Caco-2 (cell line): ENCODE measurements at regions not wholly inside any gene's neighbourhood (a gene's known extent, or its start where the extent isn't known, plus 50 kb on each side); places are given as distances from the start of the nearest gene placed in this dataset.

Experiments used
- BruUV-seq: library from RNA; stranded (reverse); fragments of 400-500 nt; replicated peaks from 2 replicates; lab custom pipeline; 2021; lab: Mats Ljungman, UMichigan
- CTCF ChIA-PET: fragments of 300-600 bp; sonication (Branson Sonifier 250); formaldehyde crosslinking; loops from one replicate; lab custom pipeline; 2022; ENCODE audit warnings: antibody characterized with exemption; lab: Charles Lee
- POLR2A ChIA-PET: fragments of 300-600 bp; sonication (Branson Sonifier 250); formaldehyde crosslinking; loops from one replicate; lab custom pipeline; 2022; ENCODE audit warnings: antibody characterized with exemption; lab: Charles Lee
- DNase-seq, 2 experiments: peaks; one replicate each; pipeline versions ENCODE4 v3.0.0 to v3.0.0-alpha.2; 2020 to 2022
- H3K27me3 ChIP-seq: replicated peaks from 2 replicates; pipeline ENCODE4 v1.6.0; 2011; ENCODE audit warnings: low read length; ENCODE audit not compliant: control insufficient read depth, insufficient read depth
- H3K36me3 ChIP-seq: 2 replicates; pipeline ENCODE4 v1.5.1; 2011; ENCODE audit warnings: low read length; ENCODE audit not compliant: control insufficient read depth, insufficient read depth
- H3K4me1 ChIP-seq: fragments of 250-450 bp; sonication (Bioruptor Pico); 2 replicates; pipeline ENCODE4 v1.5.1; 2020; ENCODE audit warnings: mild to moderate bottlenecking
- H3K4me3 ChIP-seq: 2 replicates; pipeline ENCODE4 v1.5.1; 2011; ENCODE audit warnings: low read depth, mild to moderate bottlenecking, control low read depth, low read length
- H3K9me3 ChIP-seq: fragments of 250-450 bp; sonication (Bioruptor Pico); 2 replicates; pipeline ENCODE4 v1.5.1; 2020; ENCODE audit warnings: mild to moderate bottlenecking, moderate library complexity
- H3K27ac Mint-ChIP-seq: one replicate; pipeline ENCODE4 v1.8.0; 2022; ENCODE audit warnings: mixed read lengths; ENCODE audit not compliant: unreplicated experiment
- H3K27me3 Mint-ChIP-seq: one replicate; pipeline ENCODE4 v1.8.0; 2022; ENCODE audit warnings: mixed read lengths; ENCODE audit not compliant: insufficient read depth, unreplicated experiment
- H3K36me3 Mint-ChIP-seq: one replicate; pipeline ENCODE4 v1.8.0; 2022; ENCODE audit warnings: mild to moderate bottlenecking, mixed read lengths; ENCODE audit not compliant: insufficient read depth, unreplicated experiment
- H3K4me1 Mint-ChIP-seq: one replicate; pipeline ENCODE4 v1.8.0; 2022; ENCODE audit warnings: low read depth, mixed read lengths; ENCODE audit not compliant: unreplicated experiment
- H3K4me3 Mint-ChIP-seq: one replicate; pipeline ENCODE4 v1.8.0; 2022; ENCODE audit warnings: mild to moderate bottlenecking, moderate library complexity, mixed read lengths; ENCODE audit not compliant: unreplicated experiment
- H3K9me3 Mint-ChIP-seq: one replicate; pipeline ENCODE4 v1.8.0; 2022; ENCODE audit warnings: mixed read lengths; ENCODE audit not compliant: unreplicated experiment
- intact Hi-C: fragments of 100-400 bp; cut with micrococcal nuclease; formaldehyde crosslinking; loops from one replicate; pipeline ENCODE4 v1.10.0; 2022; ENCODE audit not compliant: unreplicated experiment
- TF ChIP-seq, protein P1 (sequence below), 2 experiments: fragments of 200-600 bp in 1 of 2; IDR thresholded peaks; 1 replicate in 1 of 2; 2 replicates in 1 of 2; pipeline versions ENCODE4 v1.5.1 to v1.8.0; 2011 to 2022; ENCODE audit warnings: antibody characterized with exemption in 1 of 2, control low read depth in 1 of 2, inconsistent platforms in 1 of 2, low read depth in 1 of 2, low read length in 1 of 2, mild to moderate bottlenecking in 1 of 2, moderate library complexity in 1 of 2; ENCODE audit not compliant: insufficient read depth in 1 of 2, severe bottlenecking in 1 of 2, unreplicated experiment in 1 of 2

DNA sequence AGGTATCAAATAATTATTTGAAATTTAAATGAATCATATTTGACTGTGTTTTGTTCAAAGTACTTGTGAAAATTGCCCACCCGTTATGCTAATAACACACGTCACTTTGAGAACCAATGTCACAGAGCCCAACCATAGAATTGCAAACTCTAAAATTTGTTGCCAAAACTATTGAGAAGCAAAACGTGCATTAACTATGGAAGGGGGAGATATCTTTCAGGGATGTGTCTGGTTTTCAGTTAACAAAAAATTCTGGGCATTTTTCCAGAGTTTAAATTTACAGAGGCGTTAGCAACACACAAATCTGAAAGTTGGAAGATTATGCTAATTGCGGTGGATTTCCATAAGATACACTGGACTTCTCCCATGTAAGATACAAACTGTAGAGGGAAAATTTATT lies 371.8 kb upstream of the E2F7 start:
- Mint-ChIP-seq H3K9me3 (no peaks in the 10 kb centered on the region), H3K4me3 (no peak overlapping the region), H3K36me3 (no peaks in the 10 kb centered on the region), H3K4me1 (no peaks in the 10 kb centered on the region), H3K27me3 (peaks cover 3% of the 10 kb centered on the region), H3K27ac (no peak overlapping the region)
- Histone ChIP-seq H3K4me1 (no peaks in the 10 kb centered on the region), H3K9me3 (no peaks in the 10 kb centered on the region), H3K36me3 (no peaks in the 10 kb centered on the region), H3K27me3 (no peaks in the 10 kb centered on the region), H3K4me3 (no peak overlapping the region)
- TF ChIP-seq, protein P1, sequence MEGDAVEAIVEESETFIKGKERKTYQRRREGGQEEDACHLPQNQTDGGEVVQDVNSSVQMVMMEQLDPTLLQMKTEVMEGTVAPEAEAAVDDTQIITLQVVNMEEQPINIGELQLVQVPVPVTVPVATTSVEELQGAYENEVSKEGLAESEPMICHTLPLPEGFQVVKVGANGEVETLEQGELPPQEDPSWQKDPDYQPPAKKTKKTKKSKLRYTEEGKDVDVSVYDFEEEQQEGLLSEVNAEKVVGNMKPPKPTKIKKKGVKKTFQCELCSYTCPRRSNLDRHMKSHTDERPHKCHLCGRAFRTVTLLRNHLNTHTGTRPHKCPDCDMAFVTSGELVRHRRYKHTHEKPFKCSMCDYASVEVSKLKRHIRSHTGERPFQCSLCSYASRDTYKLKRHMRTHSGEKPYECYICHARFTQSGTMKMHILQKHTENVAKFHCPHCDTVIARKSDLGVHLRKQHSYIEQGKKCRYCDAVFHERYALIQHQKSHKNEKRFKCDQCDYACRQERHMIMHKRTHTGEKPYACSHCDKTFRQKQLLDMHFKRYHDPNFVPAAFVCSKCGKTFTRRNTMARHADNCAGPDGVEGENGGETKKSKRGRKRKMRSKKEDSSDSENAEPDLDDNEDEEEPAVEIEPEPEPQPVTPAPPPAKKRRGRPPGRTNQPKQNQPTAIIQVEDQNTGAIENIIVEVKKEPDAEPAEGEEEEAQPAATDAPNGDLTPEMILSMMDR (IDR thresholded peaks at IDR 0.05; ENCODE audit: insufficient read depth in 1 of 2, low read depth in 1 of 2, low read length in 1 of 2, severe bottlenecking in 1 of 2, unreplicated experiment in 1 of 2), result no peak
- intact Hi-C loops, result loop anchor here (10.0 kb wide), 1 partner anchor 248 kb away; no protein-coding TSS in a partner anchor
- POLR2A ChIA-PET, result no interaction called here
- DNase-seq, result no peak
- BruUV-seq, result no TSS peak
- CTCF ChIA-PET, result no interaction called here

- BruUV-seq, result no TSS peak
- TF ChIP-seq, protein P1 (IDR thresholded peaks at IDR 0.05; ENCODE audit: insufficient read depth in 1 of 2, low read depth in 1 of 2, low read length in 1 of 2, severe bottlenecking in 1 of 2, unreplicated experiment in 1 of 2), result no peak
- CTCF ChIA-PET, result no interaction called here
These were observed 370.2 kb upstream of the E2F7 start for GRCh38 chr12:77435446-77436091.

GRCh38 chr12:77433799-77434198 lies 368.4 kb upstream of the E2F7 start:
- no peaks in the 10 kb centered on the region for H3K36me3 ChIP-seq
- H3K9me3 ChIP-seq, result no peaks in the 10 kb centered on the region
- ChIA-PET POLR2A (no interaction called here), CTCF (no interaction called here)
- TF ChIP-seq, protein P1 (IDR thresholded peaks at IDR 0.05; ENCODE audit: insufficient read depth in 1 of 2, low read depth in 1 of 2, low read length in 1 of 2, severe bottlenecking in 1 of 2, unreplicated experiment in 1 of 2), result no peak
- peaks cover 3% of the 10 kb centered on the region for H3K27me3 Mint-ChIP-seq
- H3K27me3 ChIP-seq, result no peaks in the 10 kb centered on the region
- H3K27ac Mint-ChIP-seq, result no peak overlapping the region
- DNase-seq, result no peak
- H3K4me1 ChIP-seq, result no peaks in the 10 kb centered on the region
- no peaks in the 10 kb centered on the region for H3K4me1 Mint-ChIP-seq
- BruUV-seq, result no TSS peak
- intact Hi-C loops, result loop anchor here (10.0 kb wide), 1 partner anchor 251 kb away; no protein-coding TSS in a partner anchor
- H3K4me3 Mint-ChIP-seq, result no peak overlapping the region
- H3K36me3 Mint-ChIP-seq, result no peaks in the 10 kb centered on the region
- no peak overlapping the region for H3K4me3 ChIP-seq
- no peaks in the 10 kb centered on the region for H3K9me3 Mint-ChIP-seq

More at GRCh38 chr12:77435446-77436091, 370.2 kb upstream of the E2F7 start:
- POLR2A ChIA-PET, result no interaction called here
- no peak overlapping the region for H3K4me3 Mint-ChIP-seq
- no peaks in the 10 kb centered on the region for H3K4me1 Mint-ChIP-seq
- Histone ChIP-seq H3K27me3 (no peaks in the 10 kb centered on the region), H3K4me3 (no peak overlapping the region), H3K36me3 (no peaks in the 10 kb centered on the region), H3K9me3 (no peaks in the 10 kb centered on the region), H3K4me1 (no peaks in the 10 kb centered on the region)
- no peaks in the 10 kb centered on the region for H3K9me3 Mint-ChIP-seq
- peaks cover 3% of the 10 kb centered on the region for H3K27me3 Mint-ChIP-seq
- DNase-seq, result no peak
- H3K27ac Mint-ChIP-seq, result no peak overlapping the region
- intact Hi-C loops, result loop anchor here (10.0 kb wide), 1 partner anchor 249 kb away; no protein-coding TSS in a partner anchor
- no peaks in the 10 kb centered on the region for H3K36me3 Mint-ChIP-seq
